H1 (cell line): ENCODE measurements at regions not wholly inside any gene's neighbourhood (a gene's known extent, or its start where the extent isn't known, plus 50 kb on each side); places are given as distances from the start of the nearest gene placed in this dataset.

Experiments
- ASH2L ChIP-seq: fragments of 200-600, 300-600 bp; sonication (generic); IDR thresholded peaks from one replicate; pipeline ENCODE4 v1.7.1; 2017; ENCODE audit warnings: low read length
- ATF2 ChIP-seq: IDR thresholded peaks from 2 replicates; pipeline ENCODE4 v1.6.1; 2012; ENCODE audit warnings: low read length, inconsistent platforms
- EZH2 ChIP-seq: fragments of 200-600 bp; sonication (generic); IDR thresholded peaks from 2 replicates; pipeline ENCODE4 v1.7.1; 2012; ENCODE audit warnings: low read depth, mild to moderate bottlenecking, moderate library complexity, low read length, inconsistent platforms; ENCODE audit not compliant: severe bottlenecking
- TF ChIP-seq, protein P1 (sequence below), 3 experiments: IDR thresholded peaks; 1 replicate in 2 of 3; 2 replicates in 1 of 3; pipeline versions ENCODE4 v1.5.1 to v1.6.1; 2011; ENCODE audit warnings: low read length in 3 of 3, mild to moderate bottlenecking in 3 of 3, inconsistent platforms in 2 of 3, low read depth in 1 of 3, moderate library complexity in 1 of 3; ENCODE audit not compliant: insufficient read depth in 1 of 3; ENCODE audit errors: control extremely low read depth in 1 of 3

GRCh38 chr5:121285801-121286521 is 565.7 kb upstream of the FTMT start (continued):
- TF ChIP-seq ASH2L (no peak), ATF2 (no peak), EZH2 (no peak)
- TF ChIP-seq, protein P1, sequence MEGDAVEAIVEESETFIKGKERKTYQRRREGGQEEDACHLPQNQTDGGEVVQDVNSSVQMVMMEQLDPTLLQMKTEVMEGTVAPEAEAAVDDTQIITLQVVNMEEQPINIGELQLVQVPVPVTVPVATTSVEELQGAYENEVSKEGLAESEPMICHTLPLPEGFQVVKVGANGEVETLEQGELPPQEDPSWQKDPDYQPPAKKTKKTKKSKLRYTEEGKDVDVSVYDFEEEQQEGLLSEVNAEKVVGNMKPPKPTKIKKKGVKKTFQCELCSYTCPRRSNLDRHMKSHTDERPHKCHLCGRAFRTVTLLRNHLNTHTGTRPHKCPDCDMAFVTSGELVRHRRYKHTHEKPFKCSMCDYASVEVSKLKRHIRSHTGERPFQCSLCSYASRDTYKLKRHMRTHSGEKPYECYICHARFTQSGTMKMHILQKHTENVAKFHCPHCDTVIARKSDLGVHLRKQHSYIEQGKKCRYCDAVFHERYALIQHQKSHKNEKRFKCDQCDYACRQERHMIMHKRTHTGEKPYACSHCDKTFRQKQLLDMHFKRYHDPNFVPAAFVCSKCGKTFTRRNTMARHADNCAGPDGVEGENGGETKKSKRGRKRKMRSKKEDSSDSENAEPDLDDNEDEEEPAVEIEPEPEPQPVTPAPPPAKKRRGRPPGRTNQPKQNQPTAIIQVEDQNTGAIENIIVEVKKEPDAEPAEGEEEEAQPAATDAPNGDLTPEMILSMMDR (IDR thresholded peaks at IDR 0.05; ENCODE audit: control extremely low read depth in 1 of 3, insufficient read depth in 1 of 3, low read depth in 1 of 3, low read length in 3 of 3), result no peak
